Fibroblast of pulmonary artery (primary cell): ENCODE measurements at regions not wholly inside any gene's neighbourhood (a gene's known extent, or its start where the extent isn't known, plus 50 kb on each side); places are given as distances from the start of the nearest gene placed in this dataset.
"Not testable (repeated sequence)": the region's sequence is repeated elsewhere in the genome, so short reads cannot be mapped to it uniquely, and the experiment has no call there.

Source experiments
- DNase-seq: peaks from one replicate; pipeline ENCODE4 v3.0.0-alpha.2; 2010; ENCODE audit warnings: low read depth
- H3K4me3 ChIP-seq: replicated peaks from 2 replicates; pipeline ENCODE4 v1.5.1; 2011; ENCODE audit warnings: low read depth, mild to moderate bottlenecking, control low read depth, low read length, moderate library complexity
- TF ChIP-seq, protein P1 (sequence below): IDR thresholded peaks from 2 replicates; pipeline ENCODE4 v1.5.1; 2011; ENCODE audit warnings: mild to moderate bottlenecking, control low read depth, low read length, inconsistent platforms; ENCODE audit errors: missing control alignments

GRCh38 chr1:230561570-230561969, 80.7 kb upstream of the COG2 start:
- DNase-seq = no peak
- H3K4me3 ChIP-seq = no peak overlapping the region
- TF ChIP-seq, protein P1, sequence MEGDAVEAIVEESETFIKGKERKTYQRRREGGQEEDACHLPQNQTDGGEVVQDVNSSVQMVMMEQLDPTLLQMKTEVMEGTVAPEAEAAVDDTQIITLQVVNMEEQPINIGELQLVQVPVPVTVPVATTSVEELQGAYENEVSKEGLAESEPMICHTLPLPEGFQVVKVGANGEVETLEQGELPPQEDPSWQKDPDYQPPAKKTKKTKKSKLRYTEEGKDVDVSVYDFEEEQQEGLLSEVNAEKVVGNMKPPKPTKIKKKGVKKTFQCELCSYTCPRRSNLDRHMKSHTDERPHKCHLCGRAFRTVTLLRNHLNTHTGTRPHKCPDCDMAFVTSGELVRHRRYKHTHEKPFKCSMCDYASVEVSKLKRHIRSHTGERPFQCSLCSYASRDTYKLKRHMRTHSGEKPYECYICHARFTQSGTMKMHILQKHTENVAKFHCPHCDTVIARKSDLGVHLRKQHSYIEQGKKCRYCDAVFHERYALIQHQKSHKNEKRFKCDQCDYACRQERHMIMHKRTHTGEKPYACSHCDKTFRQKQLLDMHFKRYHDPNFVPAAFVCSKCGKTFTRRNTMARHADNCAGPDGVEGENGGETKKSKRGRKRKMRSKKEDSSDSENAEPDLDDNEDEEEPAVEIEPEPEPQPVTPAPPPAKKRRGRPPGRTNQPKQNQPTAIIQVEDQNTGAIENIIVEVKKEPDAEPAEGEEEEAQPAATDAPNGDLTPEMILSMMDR = no peak

- H3K4me3 ChIP-seq = no peak overlapping the region
- TF ChIP-seq, protein P1 = no peak
- no peak for DNase-seq
These were observed 84.0 kb upstream of the COG2 start for GRCh38 chr1:230558324-230558723.

GRCh38 chr1:230556453-230556852, 85.8 kb upstream of the COG2 start:
- no peak for DNase-seq
- TF ChIP-seq, protein P1 = no peak
- H3K4me3 ChIP-seq = no peak overlapping the region

DNA sequence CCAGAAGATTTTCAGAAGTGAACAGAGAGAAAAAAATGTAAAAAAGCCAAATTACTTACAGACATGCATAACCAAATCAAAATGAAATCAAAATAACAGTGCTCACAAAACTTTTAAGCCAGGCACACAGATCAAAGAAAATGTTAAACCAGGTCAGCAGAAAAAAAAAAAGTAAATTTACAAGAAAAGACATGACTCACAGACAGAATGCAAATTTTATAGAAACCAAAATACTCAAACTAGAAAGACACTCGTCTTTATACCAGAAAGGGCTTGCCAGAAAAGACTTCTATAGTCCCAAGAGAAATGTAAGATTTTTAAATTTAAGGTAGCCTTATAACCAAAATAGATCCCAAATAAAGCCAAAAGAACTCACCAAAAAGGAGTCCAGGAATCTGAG, 86.5 kb upstream of the COG2 start:
- DNase-seq = no peak
- TF ChIP-seq, protein P1 = no peak
- H3K4me3 ChIP-seq = no peak overlapping the region

- DNase-seq = no peak
- TF ChIP-seq, protein P1 = no peak
- H3K4me3 ChIP-seq = no peak overlapping the region
These were observed 89.4 kb upstream of the COG2 start for GRCh38 chr1:230552880-230553279.

DNA sequence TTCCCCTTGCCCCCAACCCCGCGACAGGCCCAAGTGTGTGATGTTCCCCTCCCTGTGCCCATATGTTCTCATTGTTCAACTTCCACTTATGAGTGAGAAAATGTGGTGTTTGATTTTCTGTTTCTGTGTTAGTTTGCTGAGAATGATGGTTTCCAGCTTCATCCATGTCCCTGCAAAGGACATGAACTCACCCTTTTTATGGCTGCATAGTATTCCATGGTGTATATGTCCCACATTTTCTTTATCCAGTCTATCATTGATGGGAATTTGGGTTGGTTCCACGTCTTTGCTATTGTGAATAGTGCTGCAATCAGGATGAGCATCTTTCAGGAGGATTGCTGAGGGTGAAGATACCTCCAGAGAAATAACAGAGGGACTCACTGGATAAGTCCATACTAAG, 91.3 kb upstream of the COG2 start:
- DNase-seq, H3K4me3 ChIP-seq: not testable (repeated sequence)

- TF ChIP-seq, protein P1 = no peak
- no peak overlapping the region for H3K4me3 ChIP-seq
- DNase-seq = no peak
These were observed 91.9 kb upstream of the COG2 start for GRCh38 chr1:230550428-230550827.

- TF ChIP-seq, protein P1 = no peak
- no peak overlapping the region for H3K4me3 ChIP-seq
These were observed 92.7 kb upstream of the COG2 start for GRCh38 chr1:230549625-230550024.

More at GRCh38 chr1:230549625-230550024, 92.7 kb upstream of the COG2 start:
- DNase-seq = no peak
